NCI-H1930 (cell line): ENCODE measurements at regions not wholly inside any gene's neighbourhood (a gene's known extent, or its start where the extent isn't known, plus 50 kb on each side); places are given as distances from the start of the nearest gene placed in this dataset.

Experiments used
- DNase-seq, 2 experiments: peaks; one replicate each; lab custom pipeline; 2025; lab: John Stamatoyannopoulos, UW

GRCh38 chr1:213724640-213725536, 262.9 kb upstream of the PROX1 start:
- DNase-seq, result no peak

GRCh38 chr1:213727853-213728592, 259.8 kb upstream of the PROX1 start:
- no peak for DNase-seq

GRCh38 chr1:213728593-213729536, 258.9 kb upstream of the PROX1 start:
- no peak for DNase-seq

GRCh38 chr1:213733705-213734104, 254.1 kb upstream of the PROX1 start:
- no peak for DNase-seq

GRCh38 chr1:213737398-213738035, 250.3 kb upstream of the PROX1 start:
- DNase-seq, result no peak

GRCh38 chr1:213738658-213739057, 249.1 kb upstream of the PROX1 start:
- DNase-seq, result no peak

GRCh38 chr1:213742992-213743391, 244.8 kb upstream of the PROX1 start:
- no peak for DNase-seq

GRCh38 chr1:213744780-213745179, 243.0 kb upstream of the PROX1 start:
- DNase-seq, result no peak

GRCh38 chr1:213745451-213745850, 242.3 kb upstream of the PROX1 start:
- DNase-seq, result no peak

- no peak for DNase-seq
Measured at GRCh38 chr1:213749558-213749957, 238.2 kb upstream of the PROX1 start.

- DNase-seq, result no peak
Measured at GRCh38 chr1:213750231-213751063, 237.3 kb upstream of the PROX1 start.

- DNase-seq, result no peak
Measured at GRCh38 chr1:213751064-213751397, 236.7 kb upstream of the PROX1 start.

GRCh38 chr1:213759359-213760181, 228.2 kb upstream of the PROX1 start:
- DNase-seq, result no peak

- DNase-seq, result no peak
Measured at GRCh38 chr1:213761845-213762407, 225.8 kb upstream of the PROX1 start.

- DNase-seq, result no peak
Measured at GRCh38 chr1:213767683-213768082, 220.1 kb upstream of the PROX1 start.

- DNase-seq, result no peak
Measured at GRCh38 chr1:213772128-213773063, 215.4 kb upstream of the PROX1 start.

GRCh38 chr1:213773975-213774374, 213.8 kb upstream of the PROX1 start:
- no peak for DNase-seq

- DNase-seq, result no peak
Measured at GRCh38 chr1:213776969-213777368, 210.8 kb upstream of the PROX1 start.
